Endothelial cell of umbilical vein (primary cell): ENCODE measurements at regions not wholly inside any gene's neighbourhood (a gene's known extent, or its start where the extent isn't known, plus 50 kb on each side); places are given as distances from the start of the nearest gene placed in this dataset.

Experiments
- BruUV-seq: library from RNA; stranded (reverse); fragments of 400-500 nt; replicated peaks from 2 replicates; lab custom pipeline; 2021; lab: Mats Ljungman, UMichigan
- CTCF ChIA-PET: fragments of 300-600, 350-600 bp; sonication (Branson Sonifier 250); formaldehyde crosslinking; loops from one replicate; lab custom pipeline; 2021; ENCODE audit warnings: antibody characterized with exemption, inconsistent platforms; lab: Charles Lee
- POLR2A ChIA-PET: fragments of 300-600, 350-600 bp; sonication (Branson Sonifier 250); formaldehyde crosslinking; loops from one replicate; lab custom pipeline; 2021; ENCODE audit warnings: antibody characterized with exemption, inconsistent platforms; lab: Charles Lee
- DNase-seq: peaks from one replicate; pipeline ENCODE4 v3.0.0-alpha.2; 2011; ENCODE audit warnings: low read depth, low spot score
- FAIRE-seq: peaks from 2 replicates; lab custom pipeline; 2011; peaks lifted over from hg19 to GRCh38; lab: Jason Lieb, UNC
- H2AFZ ChIP-seq: 2 replicates; pipeline ENCODE4 v1.6.0; 2012; ENCODE audit warnings: low read depth, low read length, control low read depth, inconsistent platforms
- H3K27ac ChIP-seq: 2 replicates; pipeline ENCODE4 v1.5.1; 2011; ENCODE audit warnings: low read depth, mild to moderate bottlenecking, control low read depth, low read length, moderate library complexity; ENCODE audit not compliant: insufficient read depth
- H3K27me3 ChIP-seq, 2 experiments: 2 replicates each; pipeline versions ENCODE4 v1.6.0 to v1.6.1; 2011; ENCODE audit warnings: low read length in 2 of 2, mixed read lengths in 1 of 2; ENCODE audit not compliant: control insufficient read depth in 2 of 2, insufficient read depth in 2 of 2
- H3K36me3 ChIP-seq, 2 experiments: 2 replicates in 1 of 2; 3 replicates in 1 of 2; pipeline ENCODE4 v1.5.1; 2011; ENCODE audit warnings: low read length in 2 of 2, mild to moderate bottlenecking in 1 of 2, moderate library complexity in 1 of 2; ENCODE audit not compliant: control insufficient read depth in 2 of 2, insufficient read depth in 2 of 2; ENCODE audit errors: extremely low read depth in 1 of 2
- H3K4me1 ChIP-seq: 3 replicates; pipeline ENCODE4 v1.5.1; 2011; ENCODE audit warnings: mild to moderate bottlenecking, low read length; ENCODE audit not compliant: control insufficient read depth, insufficient read depth; ENCODE audit errors: extremely low read depth
- H3K4me2 ChIP-seq: 2 replicates; pipeline ENCODE4 v1.6.1; 2011; ENCODE audit warnings: low read length, control low read depth, mixed read lengths; ENCODE audit not compliant: insufficient read depth
- H3K4me3 ChIP-seq, 3 experiments: fragments of 200-600 bp in 1 of 3; sonication (generic), shearing (Covaris generic) in 1 of 3; replicated peaks in 1 of 3; 2 replicates each; pipeline ENCODE4 v1.5.1; 2011 to 2016; ENCODE audit warnings: control low read depth in 3 of 3, low read length in 3 of 3, mild to moderate bottlenecking in 2 of 3, inconsistent platforms in 1 of 3, low read depth in 1 of 3, moderate library complexity in 1 of 3; ENCODE audit not compliant: insufficient read depth in 1 of 3
- H3K79me2 ChIP-seq: 2 replicates; pipeline ENCODE4 v1.6.0; 2012; ENCODE audit warnings: low read length, inconsistent platforms; ENCODE audit not compliant: control insufficient read depth, insufficient read depth
- H3K9ac ChIP-seq: replicated peaks from 2 replicates; pipeline ENCODE3; 2011; ENCODE audit warnings: low read length, control low read depth; ENCODE audit not compliant: insufficient read depth; ENCODE audit errors: extremely low read depth
- H3K9me1 ChIP-seq: replicated peaks from 3 replicates; pipeline ENCODE4 v1.6.0; 2011; ENCODE audit warnings: mild to moderate bottlenecking, low read length; ENCODE audit not compliant: control insufficient read depth, insufficient read depth; ENCODE audit errors: extremely low read depth
- H3K9me3 ChIP-seq: replicated peaks from 2 replicates; pipeline ENCODE4 v1.5.1; 2012; ENCODE audit warnings: low read length, inconsistent platforms; ENCODE audit not compliant: control insufficient read depth, insufficient read depth
- H4K20me1 ChIP-seq: replicated peaks from 2 replicates; pipeline ENCODE3; 2011; ENCODE audit warnings: mild to moderate bottlenecking, low read length; ENCODE audit not compliant: control insufficient read depth, insufficient read depth; ENCODE audit errors: extremely low read depth
- FOS ChIP-seq: IDR thresholded peaks from 2 replicates; pipeline ENCODE4 v1.6.1; 2011; ENCODE audit warnings: mild to moderate bottlenecking, low read length, moderate library complexity, borderline replicate concordance; ENCODE audit not compliant: insufficient read depth
- GATA2 ChIP-seq: IDR thresholded peaks from 2 replicates; pipeline ENCODE4 v1.7.0; 2011; ENCODE audit warnings: low read depth, mild to moderate bottlenecking, moderate library complexity, mixed read lengths, low read length; ENCODE audit not compliant: insufficient read length, insufficient read depth
- JUN ChIP-seq: IDR thresholded peaks from 2 replicates; pipeline ENCODE4 v1.6.1; 2011; ENCODE audit warnings: borderline replicate concordance, low read depth; ENCODE audit not compliant: insufficient read length, insufficient read depth
- MAX ChIP-seq: IDR thresholded peaks from 2 replicates; pipeline ENCODE4 v1.6.1; 2011; ENCODE audit not compliant: insufficient read depth, insufficient read length
- MYC ChIP-seq: IDR thresholded peaks from one replicate; pipeline ENCODE4 v1.6.1; 2011; ENCODE audit warnings: mild to moderate bottlenecking, low read depth, low read length
- POLR2A ChIP-seq: IDR thresholded peaks from 2 replicates; pipeline ENCODE4 v1.6.1; 2012; ENCODE audit warnings: low read depth, mild to moderate bottlenecking, control low read depth, low read length
- POLR2AphosphoS5 ChIP-seq: IDR thresholded peaks from 2 replicates; pipeline ENCODE4 v1.6.1; 2012; ENCODE audit warnings: low read depth, mild to moderate bottlenecking, control low read depth, low read length, moderate library complexity; ENCODE audit not compliant: insufficient read depth
- dilution Hi-C: fragments of 300-500 bp; cut with MboI; formaldehyde crosslinking; loops from one replicate; pipeline ENCODE4 v1.15.0; 2019; ENCODE audit warnings: low sequenced_read_pairs; ENCODE audit not compliant: extremely low pct_ligation_motif_present
- intact Hi-C: fragments of 100-400 bp; cut with micrococcal nuclease; formaldehyde crosslinking; loops from one replicate; pipeline ENCODE4 v1.10.0; 2022

GRCh38 chr12:14111230-14111865 lies 129.9 kb upstream of the GRIN2B start:
- no peaks in the 10 kb centered on the region for H3K4me1 ChIP-seq
- FAIRE-seq (no peak), DNase-seq (no peak)
- TF ChIP-seq MAX (no peak), FOS (no peak), GATA2 (no peak), POLR2AphosphoS5 (no peak), POLR2A (no peak), JUN (no peak), MYC (no peak)
- POLR2A ChIA-PET = no interaction called here
- dilution Hi-C loops = no loop called here
- H3K36me3 ChIP-seq = no peaks in the 10 kb centered on the region
- intact Hi-C loops = no loop called here
- H2AFZ ChIP-seq = no peak overlapping the region
- no peaks in the 10 kb centered on the region for H3K27me3 ChIP-seq
- no peak overlapping the region for H3K27ac ChIP-seq
- BruUV-seq = no TSS peak
- CTCF ChIA-PET = no interaction called here
- no peak overlapping the region for H3K9ac ChIP-seq
- no peaks in the 10 kb centered on the region for H3K9me1 ChIP-seq
- H3K4me2 ChIP-seq = no peak overlapping the region
- no peaks in the 10 kb centered on the region for H3K79me2 ChIP-seq
- no peaks in the 10 kb centered on the region for H3K9me3 ChIP-seq
- no peak overlapping the region for H3K4me3 ChIP-seq
- H4K20me1 ChIP-seq = no peaks in the 10 kb centered on the region

GRCh38 chr12:14113031-14113430 lies 131.6 kb upstream of the GRIN2B start:
- Histone ChIP-seq H3K27ac (no peak overlapping the region), H3K27me3 (no peaks in the 10 kb centered on the region), H3K79me2 (no peaks in the 10 kb centered on the region), H3K4me1 (no peaks in the 10 kb centered on the region), H3K9me1 (no peaks in the 10 kb centered on the region), H3K4me3 (no peak overlapping the region), H2AFZ (no peak overlapping the region), H3K9me3 (no peaks in the 10 kb centered on the region), H4K20me1 (no peaks in the 10 kb centered on the region), H3K4me2 (no peak overlapping the region), H3K36me3 (no peaks in the 10 kb centered on the region), H3K9ac (no peak overlapping the region)
- TF ChIP-seq FOS = no peak
- CTCF ChIA-PET = no interaction called here
- dilution Hi-C loops (no loop called here), intact Hi-C loops (no loop called here)
- DNase-seq = no peak
- POLR2A ChIA-PET = no interaction called here
- no TSS peak for BruUV-seq
- FAIRE-seq = no peak
